NCI-H82 treated with DMSO at 0.1 percent for 48 hours (cell line): ENCODE measurements at regions not wholly inside any gene's neighbourhood (a gene's known extent, or its start where the extent isn't known, plus 50 kb on each side); places are given as distances from the start of the nearest gene placed in this dataset.
"Not testable (repeated sequence)": the region's sequence is repeated elsewhere in the genome, so short reads cannot be mapped to it uniquely, and the experiment has no call there.

Source experiments
- DNase-seq: peaks from one replicate; lab custom pipeline; 2025; ENCODE audit not compliant: unreplicated experiment; lab: John Stamatoyannopoulos, UW

DNA sequence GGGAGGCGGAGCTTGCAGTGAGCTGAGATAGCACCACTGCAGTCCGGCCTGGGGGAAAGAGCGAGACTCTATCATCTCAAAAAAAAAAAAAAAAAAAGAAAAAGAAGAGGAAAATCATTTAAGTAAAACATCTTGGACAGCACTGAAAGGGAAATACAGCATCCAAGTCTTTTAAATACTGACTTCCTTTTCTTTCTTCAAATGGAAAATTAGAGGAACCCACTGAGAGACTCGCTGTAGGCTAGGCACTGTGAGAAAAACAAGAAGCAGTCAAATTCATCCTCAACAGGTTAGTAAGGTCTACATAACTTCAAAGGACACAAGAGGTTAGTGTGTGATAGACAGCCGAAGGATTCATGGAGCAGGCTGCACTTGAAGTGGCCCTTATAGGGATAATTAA is 243.7 kb downstream of the BLID start:
- DNase-seq = no peak

DNA sequence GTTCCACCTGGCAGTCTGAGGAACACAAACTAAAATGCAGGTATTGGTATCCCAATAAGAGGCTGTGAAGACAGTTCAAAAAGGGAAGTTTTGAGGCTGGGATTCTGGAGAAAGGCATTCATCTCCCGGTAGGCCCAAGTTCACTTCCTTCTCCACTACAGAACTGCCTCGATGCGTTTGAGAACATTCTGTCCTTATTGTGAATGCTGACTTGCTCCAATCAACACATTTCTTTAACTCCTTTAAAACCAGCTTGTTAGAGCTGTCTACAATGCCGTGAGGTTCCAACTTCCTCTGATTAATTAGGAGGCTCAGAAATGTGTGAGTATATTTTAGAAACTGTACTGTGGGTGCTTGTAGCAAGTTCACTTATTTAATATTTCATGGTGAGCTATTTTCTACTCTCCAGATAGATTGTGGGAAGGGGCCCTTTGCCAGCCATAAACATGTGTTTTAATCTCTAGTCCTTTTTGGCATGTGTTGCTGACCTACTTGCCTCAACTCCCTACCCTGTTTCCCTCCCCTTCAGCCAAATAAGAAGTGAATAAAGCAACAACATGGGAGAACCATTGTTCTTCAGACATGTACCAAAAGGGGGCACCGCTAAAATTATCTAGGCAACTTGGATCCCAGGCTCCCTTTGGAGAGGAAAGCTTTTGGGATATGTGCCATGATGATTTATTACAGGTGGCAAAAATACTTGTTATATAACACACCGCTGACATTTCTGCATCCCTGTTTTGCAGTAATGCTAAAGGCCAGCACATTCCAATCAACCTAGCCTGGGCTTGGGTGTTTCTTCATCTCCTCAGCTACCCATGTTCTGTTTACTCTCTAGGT is 245.6 kb downstream of the BLID start:
- DNase-seq = no peak

GRCh38 chr11:121869478-121869877 is 246.5 kb downstream of the BLID start:
- no peak for DNase-seq

DNA sequence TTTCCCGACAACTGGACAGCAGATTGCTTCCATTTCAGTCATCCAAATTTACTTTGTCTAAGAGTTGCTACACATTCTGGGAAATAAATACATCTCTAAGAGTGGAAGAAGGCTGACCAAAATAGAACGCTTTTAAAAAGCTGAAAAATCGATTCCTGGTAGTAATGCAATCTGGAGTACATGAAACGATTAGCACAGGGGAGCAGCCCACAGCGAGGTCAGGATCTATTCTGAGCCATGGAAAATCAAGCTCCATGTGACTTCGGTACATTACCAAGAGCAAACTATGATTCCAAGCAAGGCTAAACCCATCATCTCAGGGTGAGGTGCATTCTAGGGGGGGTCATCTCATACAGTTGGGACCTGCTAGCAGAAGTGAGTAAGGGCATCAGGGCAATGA is 249.3 kb downstream of the BLID start:
- no peak for DNase-seq

DNA sequence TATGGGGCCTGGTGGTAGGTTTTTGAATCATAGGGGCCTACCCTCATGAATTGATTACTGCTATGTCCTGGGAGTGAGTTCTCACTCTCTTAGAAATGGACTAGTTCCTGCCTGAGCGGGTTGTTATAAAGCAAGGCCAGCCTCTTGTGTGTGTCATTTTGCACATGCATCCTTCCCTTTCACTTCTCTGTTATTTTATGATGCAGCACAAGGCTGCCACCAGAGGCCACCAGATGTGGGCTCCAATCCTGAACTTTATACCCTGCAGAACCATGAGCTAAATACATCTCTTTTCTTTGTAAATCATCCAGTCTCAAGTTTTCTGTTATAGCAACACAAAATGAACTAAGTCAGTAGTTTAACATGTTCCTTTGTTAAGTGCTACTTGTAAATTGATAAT is 251.4 kb downstream of the BLID start:
- no peak for DNase-seq

DNA sequence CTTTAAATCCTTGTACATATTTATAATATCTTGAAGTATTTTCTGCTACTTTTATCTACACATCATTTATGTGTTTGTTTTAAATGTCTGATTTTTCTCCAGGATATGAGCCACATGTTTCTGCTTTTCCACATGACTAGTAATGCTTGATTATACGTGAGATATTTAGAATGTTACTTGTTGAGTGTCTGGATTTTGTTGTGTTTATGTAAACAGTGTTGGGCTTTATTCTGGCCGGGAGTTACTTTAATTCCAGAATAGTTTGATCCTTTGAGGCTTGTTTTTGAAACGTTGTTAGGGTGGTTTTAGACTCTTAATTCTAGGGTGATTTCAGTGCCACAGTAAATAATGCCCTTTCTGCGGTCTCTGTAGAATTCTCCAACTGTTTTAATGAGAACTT is 252.9 kb downstream of the BLID start:
- DNase-seq = no peak

GRCh38 chr11:121855138-121855537 is 260.9 kb downstream of the BLID start:
- not testable (repeated sequence) for DNase-seq

GRCh38 chr11:121844016-121844415 is 272.0 kb downstream of the BLID start:
- no peak for DNase-seq

- DNase-seq = no peak
These were observed 273.8 kb downstream of the BLID start for GRCh38 chr11:121842192-121842585.

DNA sequence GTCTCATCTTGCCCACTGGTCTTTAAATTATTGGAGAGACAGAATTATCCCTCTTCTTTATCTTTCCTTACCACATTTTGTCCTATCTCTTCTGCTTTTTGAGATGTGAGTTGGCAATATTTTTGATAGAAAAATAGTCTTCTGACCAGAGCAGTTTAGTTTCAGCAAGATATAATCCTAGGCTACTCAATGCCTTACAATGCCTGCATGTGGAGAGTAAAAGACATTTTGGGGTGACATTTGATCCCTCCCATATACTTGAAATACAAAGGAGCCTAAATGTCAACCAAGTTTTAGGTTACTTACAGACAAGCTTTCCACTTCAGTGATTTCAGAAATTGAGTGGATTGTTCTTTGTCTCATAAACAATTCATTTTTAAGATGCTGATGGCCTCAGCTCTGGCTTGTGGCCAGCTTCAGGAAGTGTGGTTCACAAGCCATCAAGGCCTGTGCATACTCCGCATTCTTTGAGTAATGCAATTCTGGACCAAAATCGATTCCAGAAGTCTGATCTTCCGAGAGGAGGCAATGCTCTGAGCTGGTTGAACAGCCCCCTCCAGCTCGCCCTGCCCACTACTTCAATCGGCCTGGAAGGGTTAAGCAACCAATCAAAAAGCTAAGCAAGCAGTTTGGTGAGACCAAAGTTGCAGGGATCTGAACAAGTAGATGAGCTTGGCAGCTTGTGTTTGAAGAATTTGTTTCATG is 274.4 kb downstream of the BLID start:
- DNase-seq = no peak

DNA sequence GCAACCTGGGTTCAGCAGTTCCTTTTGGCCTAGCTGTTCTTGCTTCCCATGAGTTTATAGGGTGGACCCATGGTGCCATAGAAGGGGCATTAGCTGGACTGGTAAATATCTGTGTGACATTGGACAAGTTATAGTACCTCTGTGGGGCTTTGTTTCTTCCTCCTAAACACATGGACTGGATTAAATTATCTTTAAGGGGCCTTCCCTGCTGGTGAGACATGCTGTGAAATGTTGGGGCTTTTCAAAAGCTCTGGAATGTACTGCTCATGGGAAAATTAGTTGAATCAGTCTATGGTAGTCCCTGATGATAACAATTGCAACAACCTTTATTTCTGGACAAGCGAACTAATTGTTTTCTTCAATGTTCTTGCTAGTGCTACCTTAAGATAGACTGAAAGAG is 276.2 kb downstream of the BLID start:
- no peak for DNase-seq

- no peak for DNase-seq
These were observed 277.4 kb downstream of the BLID start for GRCh38 chr11:121838571-121838970.

GRCh38 chr11:121833970-121834369 is 282.0 kb downstream of the BLID start:
- DNase-seq = no peak

- DNase-seq = no peak
These were observed 286.8 kb downstream of the BLID start for GRCh38 chr11:121829159-121829643.

- no peak for DNase-seq
These were observed 301.1 kb downstream of the BLID start for GRCh38 chr11:121814962-121815361.

- no peak for DNase-seq
These were observed 301.7 kb downstream of the BLID start for GRCh38 chr11:121814296-121814695.

DNA sequence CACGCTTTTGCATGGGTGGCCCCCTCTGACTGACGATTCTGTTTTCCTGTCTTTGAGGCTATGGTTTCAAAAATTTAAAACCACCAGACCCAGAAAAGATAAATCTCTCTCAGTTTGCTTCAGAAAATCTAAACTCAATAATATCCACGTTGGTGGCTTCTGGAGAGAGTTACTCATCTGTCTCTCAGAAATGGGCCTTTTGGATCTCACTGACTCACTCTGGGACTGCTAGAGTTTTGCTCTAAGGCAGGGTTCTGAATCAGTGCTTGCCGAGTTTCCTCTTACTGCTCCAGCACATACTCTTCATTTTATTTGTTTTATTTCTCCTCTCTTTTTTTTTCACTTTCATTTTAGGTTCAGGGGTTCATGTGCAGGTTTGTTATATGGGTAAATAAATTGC is 305.7 kb downstream of the BLID start:
- DNase-seq = no peak

GRCh38 chr11:121808096-121808495 is 307.9 kb downstream of the BLID start:
- DNase-seq = no peak

DNA sequence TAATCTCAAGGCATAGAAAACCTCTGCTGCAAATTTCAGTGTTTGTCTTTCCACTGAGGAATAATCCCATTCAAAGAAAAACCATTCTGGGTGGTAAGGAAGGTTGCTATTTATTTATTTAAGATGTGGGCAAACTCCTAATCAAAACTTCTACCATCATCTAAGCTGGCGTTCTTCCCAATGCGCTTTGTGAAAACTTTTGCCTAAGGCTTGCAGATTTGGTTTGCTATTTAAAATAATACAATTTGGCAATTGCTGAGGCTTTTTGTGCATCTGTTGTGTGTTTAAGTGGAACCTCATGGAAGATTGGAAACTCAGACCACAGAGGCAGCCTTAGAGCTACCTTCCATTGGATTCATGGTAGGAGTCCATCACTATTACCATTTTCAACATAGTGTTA is 309.0 kb downstream of the BLID start:
- no peak for DNase-seq

GRCh38 chr11:121802542-121802941 is 313.5 kb downstream of the BLID start:
- DNase-seq = no peak

DNA sequence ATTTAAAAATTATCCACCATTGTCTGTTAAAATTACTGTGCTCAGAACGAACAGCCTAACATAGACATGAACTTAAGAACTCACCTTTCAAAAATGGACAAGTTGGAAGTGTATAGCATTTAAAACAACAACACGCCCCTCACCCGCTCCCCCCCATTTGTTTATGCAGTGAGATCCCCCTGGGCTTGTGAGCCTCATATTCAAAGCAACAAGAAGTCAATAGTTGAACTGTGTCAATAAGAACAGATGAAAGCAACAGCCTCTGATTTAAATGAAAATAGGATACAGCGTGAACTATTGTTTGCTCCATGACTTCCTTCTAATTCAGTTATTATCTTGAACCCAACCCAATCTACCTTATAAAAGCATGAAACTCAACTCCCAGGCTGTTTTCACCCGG is 314.2 kb downstream of the BLID start:
- no peak for DNase-seq

- no peak for DNase-seq
These were observed 314.6 kb downstream of the BLID start for GRCh38 chr11:121801394-121801748.
